ENCODE measurements at regions not wholly inside any gene's neighbourhood (a gene's known extent, or its start where the extent isn't known, plus 50 kb on each side); places are given as distances from the start of the nearest gene placed in this dataset.

DNA sequence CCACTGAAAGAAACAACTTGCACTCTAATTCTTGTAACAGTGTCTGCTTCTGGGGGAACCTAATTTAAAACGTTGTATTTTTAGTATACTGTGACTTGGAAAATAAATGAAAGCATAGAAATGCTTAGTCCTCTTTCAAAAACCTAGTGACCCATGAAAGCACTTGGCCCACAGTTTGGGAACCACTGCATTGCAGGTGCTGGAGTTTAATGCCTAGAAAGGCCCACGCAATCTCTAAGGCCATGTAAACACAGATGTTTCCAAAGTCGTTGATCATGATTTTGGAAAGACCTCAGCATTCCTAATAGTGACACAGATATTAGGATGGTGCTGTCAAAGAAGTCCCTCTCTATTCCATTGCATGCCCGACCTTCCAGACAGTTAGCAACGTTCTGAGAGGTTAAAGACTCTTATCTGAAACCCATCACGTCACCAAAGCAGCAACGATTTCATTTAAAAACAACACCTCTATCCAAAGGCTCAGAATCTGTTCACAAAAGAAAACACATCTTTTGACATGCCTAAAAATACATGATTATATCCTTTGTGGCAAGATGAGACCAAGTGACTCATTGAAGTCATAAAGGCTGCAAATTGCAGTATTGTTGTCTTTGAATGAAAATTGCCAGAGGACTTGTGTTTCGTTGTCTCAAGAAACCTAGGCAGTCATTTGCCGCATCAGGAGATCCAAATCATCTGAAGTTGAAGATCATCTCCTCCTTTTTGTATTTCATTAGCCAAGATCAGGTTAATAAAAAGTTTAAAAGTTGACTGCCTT lies 328.0 kb upstream of the ZNF507 start:
- no peak overlapping the region for H2AK5ac ChIP-seq (ENCODE audit: low read depth, low read length)
- no peak overlapping the region for H2AK9ac ChIP-seq (replicated peaks; ENCODE audit: low read depth, low read length, poor library complexity)
- H2BK5ac ChIP-seq (ENCODE audit: low read depth, low read length, poor library complexity, severe bottlenecking) = no peak overlapping the region
- no peak overlapping the region for H4K5ac ChIP-seq (ENCODE audit: low read depth, low read length)
- no peak overlapping the region for H3K23ac ChIP-seq (ENCODE audit: low read depth, low read length)
- in situ Hi-C loops (cut with MboI; ENCODE audit: low sequenced_read_pairs) (no loop called here), intact Hi-C loops (cut with micrococcal nuclease) (no loop called here), dilution Hi-C loops (cut with HindIII; ENCODE audit: low sequenced_read_pairs, unreplicated experiment) (no loop called here)
- no peak overlapping the region for H2BK15ac ChIP-seq (ENCODE audit: low read depth, low read length)
- ChIA-PET CTCF (interaction anchor here (0.6 kb wide), 1 partner anchor 257 kb away, joined by 5 read pairs; no protein-coding TSS in a partner anchor), POLR2A (ENCODE audit: unreplicated experiment) (no interaction called here)
- H3K18ac ChIP-seq (ENCODE audit: low read depth, low read length) = no peak overlapping the region
- H3K14ac ChIP-seq (replicated peaks; ENCODE audit: low read depth, low read length) = no peak overlapping the region
- ATAC-seq (ENCODE audit: low read depth) (no peak), DNase-seq (no peak)
- no peak overlapping the region for H3K4me2 ChIP-seq (ENCODE audit: low read depth, low read length)
- H3K9ac ChIP-seq (ENCODE audit: low read depth, low read length) = no peak overlapping the region
- no peaks in the 10 kb centered on the region for H3K36me3 ChIP-seq (ENCODE audit: control insufficient read depth, insufficient read depth, low read length)
- H2BK120ac ChIP-seq (ENCODE audit: low read depth, low read length) = no peak overlapping the region
- H3K79me1 ChIP-seq (ENCODE audit: low read depth in 1 of 2, low read length in 2 of 2) = no peaks in the 10 kb centered on the region
- H3K27ac ChIP-seq (ENCODE audit: insufficient read depth, low read length) = no peak overlapping the region
- H3K56ac ChIP-seq (ENCODE audit: extremely low read depth, insufficient read depth, low read length) = no peak overlapping the region
- H2AFZ ChIP-seq (replicated peaks; ENCODE audit: low read length, poor library complexity) = no peak overlapping the region
- no peaks in the 10 kb centered on the region for H3K27me3 ChIP-seq (ENCODE audit: control insufficient read depth, insufficient read depth, low read length)
- no peaks in the 10 kb centered on the region for H3K4me1 ChIP-seq (ENCODE audit: control insufficient read depth, insufficient read depth, low read length)
- no peak overlapping the region for H4K91ac ChIP-seq (ENCODE audit: insufficient read depth, low read depth, low read length)
- no peak overlapping the region for H3K4me3 ChIP-seq (ENCODE audit: insufficient read depth, low read depth, low read length)
- no peak overlapping the region for H2BK20ac ChIP-seq (ENCODE audit: low read depth, low read length)
- peaks cover 3% of the 10 kb centered on the region for H3K9me3 ChIP-seq (ENCODE audit: control insufficient read depth, insufficient read depth, low read length)
- H4K8ac ChIP-seq (ENCODE audit: low read depth in 2 of 2, low read length in 2 of 2) = no peak overlapping the region
- no peaks in the 10 kb centered on the region for H4K20me1 ChIP-seq (ENCODE audit: insufficient read depth, low read length)
- TF ChIP-seq FOS (IDR thresholded peaks at IDR 0.05; ENCODE audit: low read depth, low read length) (no peak), CEBPB (IDR thresholded peaks at IDR 0.05; ENCODE audit: low read depth, low read length) (no peak), RCOR1 (IDR thresholded peaks at IDR 0.05; ENCODE audit: insufficient replicate concordance, low read length) (no peak), SMC3 (IDR thresholded peaks at IDR 0.05; ENCODE audit: low read depth, low read length) (no peak), CHD1 (IDR thresholded peaks at IDR 0.05; ENCODE audit: low read depth, low read length) (no peak)
- H3K4ac ChIP-seq (ENCODE audit: low read depth, low read length) = no peak overlapping the region
- no TSS peak for BruUV-seq (replicated peaks)
- no CpG with 5 or more reads among the region's 9 CpGs for WGBS, 2 experiments (ENCODE audit: extremely low coverage in 2 of 2, insufficient read length in 1 of 2)
- no peaks in the 10 kb centered on the region for H3K9me1 ChIP-seq (ENCODE audit: insufficient read depth, low read length)

Data from IMR-90 (cell line).